ENCODE measurements at regions not wholly inside any gene's neighbourhood (a gene's known extent, or its start where the extent isn't known, plus 50 kb on each side); places are given as distances from the start of the nearest gene placed in this dataset.

GRCh38 chr1:5713101-5714010 lies 278.9 kb downstream of the NPHP4 start:
- no peak for DNase-seq (ENCODE audit: low read depth)

- no peak for DNase-seq (ENCODE audit: low read depth)
Measured at GRCh38 chr1:5711956-5712645, 280.1 kb downstream of the NPHP4 start.

DNA sequence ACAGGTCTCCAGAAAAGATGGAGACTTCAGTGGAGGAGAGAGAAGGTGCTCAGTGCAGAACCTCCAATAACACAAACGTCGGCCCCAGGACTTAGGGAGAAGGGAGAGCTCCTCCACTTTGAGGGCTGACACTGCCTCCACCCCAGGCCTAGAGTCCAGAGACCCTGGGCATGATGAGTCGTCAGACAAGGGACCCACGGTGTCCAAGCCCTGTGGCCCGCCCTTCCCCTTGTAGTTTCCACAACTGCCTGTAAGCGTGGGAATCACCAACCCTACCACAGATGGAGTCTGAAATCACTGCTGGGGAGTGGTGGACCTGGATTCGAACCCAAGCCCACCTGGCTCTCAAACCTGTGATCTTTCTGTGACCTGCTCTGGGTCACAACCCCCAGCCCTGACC lies 281.1 kb downstream of the NPHP4 start:
- no peak for DNase-seq (ENCODE audit: low read depth)

DNA sequence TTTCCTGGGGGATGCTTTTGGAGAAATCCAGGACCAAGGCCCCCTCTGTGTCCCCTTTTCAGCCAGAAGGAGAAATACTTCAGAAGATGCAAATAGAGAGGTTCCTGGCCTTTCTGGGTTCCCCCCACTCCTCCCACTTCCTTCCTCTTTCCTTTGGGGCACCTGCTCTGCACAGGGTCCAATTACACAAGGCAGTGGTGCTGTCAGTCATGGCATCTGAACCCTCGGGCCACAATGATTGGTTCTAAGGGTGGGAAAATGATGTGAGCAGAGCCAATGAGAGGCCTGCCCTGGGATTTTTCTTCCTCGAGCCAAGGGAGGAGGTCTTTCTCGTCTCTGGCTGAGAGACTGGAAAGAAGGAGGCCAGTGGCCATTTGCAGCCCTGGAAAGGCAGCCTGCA lies 282.2 kb downstream of the NPHP4 start:
- DNase-seq (ENCODE audit: low read depth), result no peak

- no peak for DNase-seq (ENCODE audit: low read depth)
Measured at GRCh38 chr1:5709461-5709975, 282.7 kb downstream of the NPHP4 start.

GRCh38 chr1:5708346-5709245 lies 283.6 kb downstream of the NPHP4 start:
- no peak for DNase-seq (ENCODE audit: low read depth)

DNA sequence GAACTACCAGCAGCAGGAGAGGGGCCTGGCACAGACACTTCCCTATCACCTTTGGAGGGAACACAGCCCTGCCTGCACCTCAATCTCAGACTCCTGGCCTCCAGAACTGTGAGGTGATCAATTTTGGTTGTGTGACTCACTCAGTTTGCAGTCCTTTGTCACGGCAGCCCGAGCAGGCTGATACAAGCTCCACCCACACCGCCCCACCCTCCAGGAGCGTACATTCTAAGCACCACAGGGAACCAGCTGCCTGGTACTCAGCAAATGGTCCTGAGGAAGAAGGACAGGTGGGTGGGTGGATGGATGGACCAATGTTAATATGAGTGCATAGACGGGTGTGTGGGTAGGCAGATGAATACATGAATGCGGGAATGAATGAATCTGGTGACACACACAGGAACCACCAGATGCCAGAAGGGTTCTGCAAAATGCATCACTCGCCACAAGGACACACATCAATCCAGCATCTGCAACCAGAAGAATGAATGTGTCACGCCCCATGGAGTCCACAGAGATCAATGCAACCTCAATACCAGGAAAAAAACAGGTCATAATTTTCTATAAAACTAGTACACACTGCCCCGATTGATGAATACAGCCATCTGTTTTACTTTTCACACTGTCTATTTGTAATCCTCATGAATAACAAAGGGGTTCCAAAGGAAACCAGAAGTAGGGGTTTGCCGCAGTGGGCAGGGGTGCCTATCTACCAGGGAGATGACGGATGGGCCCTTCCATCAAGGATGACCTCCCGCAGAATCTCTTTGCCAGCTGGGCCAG lies 284.5 kb downstream of the NPHP4 start:
- DNase-seq (ENCODE audit: low read depth), result no peak

DNA sequence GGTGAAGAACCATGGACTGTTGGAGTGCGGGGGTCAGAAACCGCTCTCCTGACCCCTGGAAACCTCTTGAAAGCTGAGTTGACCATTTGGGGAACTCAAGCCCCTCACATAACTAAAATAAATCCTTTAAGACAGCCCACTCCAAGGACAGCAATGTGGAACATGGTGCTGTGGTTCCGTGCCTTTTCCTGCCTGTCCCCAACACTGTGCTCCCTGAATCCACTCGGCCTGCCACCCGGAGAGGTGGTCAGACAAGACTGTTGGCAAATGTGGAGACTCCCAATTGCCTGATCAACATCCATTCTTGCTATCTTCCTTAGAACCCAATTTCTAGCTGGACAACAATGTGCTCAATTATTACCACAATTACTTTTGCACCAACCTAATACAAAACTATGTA lies 286.0 kb downstream of the NPHP4 start:
- DNase-seq (ENCODE audit: low read depth), result no peak

DNA sequence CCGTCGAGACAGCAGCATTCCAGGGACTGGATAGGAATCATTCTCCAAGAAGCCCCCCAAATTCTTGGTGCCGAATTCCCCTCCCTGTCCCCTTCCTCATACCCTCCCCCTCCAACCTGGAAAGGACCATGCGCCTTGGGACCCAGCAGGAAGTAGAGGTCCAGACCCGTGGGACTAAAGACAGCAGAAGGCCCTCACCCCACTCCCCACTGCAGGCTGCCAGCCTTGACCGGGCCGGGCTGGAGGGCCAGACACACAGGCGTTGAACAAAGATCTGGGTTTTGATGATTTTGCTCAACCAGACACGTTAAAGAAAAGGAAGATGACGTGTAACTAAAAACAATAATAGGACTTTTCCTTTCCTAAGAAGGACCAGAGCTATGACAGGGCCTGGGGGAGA lies 286.5 kb downstream of the NPHP4 start:
- DNase-seq (ENCODE audit: low read depth), result no peak

DNA sequence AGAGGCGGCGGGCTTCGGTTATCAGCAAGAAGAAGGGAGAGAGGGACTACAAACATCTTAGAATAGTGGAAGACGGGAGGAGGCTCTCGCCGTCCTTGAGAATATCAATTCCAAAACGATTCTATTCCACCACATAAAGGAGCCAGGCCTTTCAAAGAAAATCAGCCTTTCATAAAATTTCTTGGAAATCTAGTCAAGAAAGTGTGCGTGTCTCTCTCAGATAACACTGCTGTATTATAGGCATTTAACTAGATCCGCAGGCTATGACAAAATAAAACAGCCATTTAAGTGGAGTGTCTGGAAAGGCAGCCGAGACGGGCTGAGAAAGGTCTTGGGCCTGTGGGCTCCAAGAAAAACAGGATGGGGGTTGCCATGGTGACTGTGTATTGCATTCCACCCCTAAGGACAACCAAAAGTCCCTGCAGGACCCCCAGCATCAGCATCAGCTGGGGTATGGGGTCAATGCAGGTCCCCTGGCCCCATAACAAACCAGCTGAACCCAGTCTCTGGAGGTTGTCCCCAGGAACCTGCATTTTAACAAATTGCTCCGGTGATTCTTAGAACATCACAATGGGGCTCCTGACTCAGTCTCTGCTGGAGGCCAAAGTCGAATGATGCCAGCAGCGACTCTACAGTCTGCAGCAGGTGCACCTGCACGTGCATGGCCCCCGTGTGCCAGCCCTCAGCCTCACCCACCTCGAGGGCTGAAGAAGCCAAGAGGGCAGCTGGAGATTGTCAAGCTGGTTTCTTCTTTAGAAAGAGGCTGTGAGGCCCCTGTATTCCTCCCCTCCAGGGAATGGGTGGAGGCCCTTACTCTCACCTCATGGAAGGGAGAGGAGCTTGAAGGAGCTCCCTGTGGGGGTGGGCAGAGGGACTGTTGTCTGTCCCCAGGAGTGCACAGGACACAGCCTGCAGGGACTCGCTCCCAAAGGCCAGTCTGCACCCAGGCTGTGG lies 287.4 kb downstream of the NPHP4 start:
- DNase-seq (ENCODE audit: low read depth), result no peak

DNA sequence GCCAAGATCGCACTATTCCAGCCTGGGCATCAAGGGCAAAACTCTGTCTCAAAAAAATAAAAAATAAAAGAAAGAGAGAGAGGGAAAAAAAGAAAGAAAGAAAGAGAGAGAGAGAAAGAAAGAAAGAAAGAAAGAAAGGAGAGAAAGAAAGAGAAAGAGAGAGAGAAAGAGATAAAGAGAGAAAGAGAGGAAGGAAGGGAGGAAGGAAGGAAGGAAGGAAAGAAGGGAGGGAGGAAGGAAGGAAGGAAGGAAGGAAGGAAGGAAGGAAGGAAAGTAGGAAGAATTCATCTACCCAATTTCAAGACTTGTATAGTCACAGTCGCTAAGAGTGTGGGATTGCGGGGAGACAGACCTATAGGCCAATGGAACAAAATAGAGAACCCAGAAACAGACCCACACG lies 290.6 kb downstream of the NPHP4 start:
- no peak for DNase-seq (ENCODE audit: low read depth)

- no peak for DNase-seq (ENCODE audit: low read depth)
Measured at GRCh38 chr1:5693568-5693967, 298.7 kb downstream of the NPHP4 start.

DNA sequence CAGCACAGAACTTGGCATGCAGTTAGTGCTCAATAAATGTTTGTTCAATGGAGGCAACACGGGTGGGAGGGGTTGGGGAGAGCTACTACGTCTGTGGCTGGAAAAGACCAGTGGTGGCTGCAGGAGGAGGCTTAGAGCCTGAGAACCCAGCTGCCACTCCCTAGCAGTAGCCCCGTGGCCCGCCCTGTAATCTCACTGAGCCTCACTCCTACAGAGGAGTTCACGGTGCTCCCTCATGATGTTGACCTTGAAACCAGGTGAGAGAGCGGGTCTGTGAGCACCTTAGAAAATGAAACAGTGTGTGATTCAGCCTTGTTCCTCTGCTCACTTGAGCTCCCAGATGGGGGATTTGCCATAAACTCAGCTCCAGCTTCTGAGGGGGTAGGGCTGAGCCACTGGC lies 299.6 kb downstream of the NPHP4 start:
- no peak for DNase-seq (ENCODE audit: low read depth)

DNA sequence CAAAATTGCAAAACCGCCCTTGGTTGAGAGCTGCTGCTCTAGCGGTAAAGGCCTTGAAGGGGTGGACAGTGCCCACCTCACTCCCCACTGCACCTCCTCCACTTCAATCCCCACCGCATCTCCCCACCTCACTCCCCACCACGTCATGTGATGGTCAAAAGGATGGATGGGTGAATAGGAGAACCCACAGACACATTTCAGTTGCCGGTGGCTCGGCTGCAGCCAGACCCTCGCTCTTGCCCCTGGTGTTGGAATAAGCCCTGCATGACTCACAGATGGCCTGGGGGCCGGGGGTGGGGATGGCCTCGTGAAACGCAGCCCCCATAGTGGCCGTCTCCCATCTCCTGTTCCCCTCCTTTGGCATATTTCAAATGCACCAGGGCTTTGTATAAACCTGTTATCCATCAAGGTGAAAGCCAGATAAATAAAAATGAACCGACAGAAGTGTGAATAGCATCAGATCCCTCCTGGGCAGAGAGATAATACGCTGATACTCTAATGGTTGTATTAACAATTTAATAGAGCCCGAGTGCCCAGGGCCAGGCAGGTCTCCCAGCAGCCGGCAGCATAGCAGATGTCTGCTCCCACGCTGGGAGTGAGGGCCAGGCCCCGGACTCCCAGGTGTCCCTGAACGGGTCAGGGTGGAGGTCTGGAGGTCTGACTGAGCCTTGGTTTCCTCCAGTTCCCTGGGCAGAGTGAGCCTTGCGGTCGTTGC lies 300.3 kb downstream of the NPHP4 start:
- DNase-seq (ENCODE audit: low read depth), result no peak

DNA sequence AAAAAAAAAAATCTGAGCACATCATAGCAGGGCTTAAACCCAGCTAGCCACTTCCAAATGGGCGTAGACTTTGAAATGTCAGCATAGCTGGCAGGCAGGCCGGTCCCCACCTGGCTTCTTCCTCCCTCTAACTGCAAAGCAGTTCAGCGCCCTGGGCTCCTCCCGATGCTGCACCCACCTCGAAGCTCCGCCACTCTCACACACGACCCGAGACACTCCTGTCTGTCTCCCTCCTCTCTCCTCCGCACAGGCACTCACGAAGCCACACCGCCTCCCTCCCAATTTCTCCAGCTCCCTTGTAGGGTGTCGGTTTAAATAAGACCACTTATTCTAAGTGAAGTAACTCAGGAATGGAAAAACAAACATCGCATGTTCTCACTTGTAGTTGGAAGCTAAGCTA lies 301.3 kb downstream of the NPHP4 start:
- DNase-seq (ENCODE audit: low read depth), result no peak

GRCh38 chr1:5690291-5690690 lies 301.9 kb downstream of the NPHP4 start:
- DNase-seq (ENCODE audit: low read depth), result no peak

DNA sequence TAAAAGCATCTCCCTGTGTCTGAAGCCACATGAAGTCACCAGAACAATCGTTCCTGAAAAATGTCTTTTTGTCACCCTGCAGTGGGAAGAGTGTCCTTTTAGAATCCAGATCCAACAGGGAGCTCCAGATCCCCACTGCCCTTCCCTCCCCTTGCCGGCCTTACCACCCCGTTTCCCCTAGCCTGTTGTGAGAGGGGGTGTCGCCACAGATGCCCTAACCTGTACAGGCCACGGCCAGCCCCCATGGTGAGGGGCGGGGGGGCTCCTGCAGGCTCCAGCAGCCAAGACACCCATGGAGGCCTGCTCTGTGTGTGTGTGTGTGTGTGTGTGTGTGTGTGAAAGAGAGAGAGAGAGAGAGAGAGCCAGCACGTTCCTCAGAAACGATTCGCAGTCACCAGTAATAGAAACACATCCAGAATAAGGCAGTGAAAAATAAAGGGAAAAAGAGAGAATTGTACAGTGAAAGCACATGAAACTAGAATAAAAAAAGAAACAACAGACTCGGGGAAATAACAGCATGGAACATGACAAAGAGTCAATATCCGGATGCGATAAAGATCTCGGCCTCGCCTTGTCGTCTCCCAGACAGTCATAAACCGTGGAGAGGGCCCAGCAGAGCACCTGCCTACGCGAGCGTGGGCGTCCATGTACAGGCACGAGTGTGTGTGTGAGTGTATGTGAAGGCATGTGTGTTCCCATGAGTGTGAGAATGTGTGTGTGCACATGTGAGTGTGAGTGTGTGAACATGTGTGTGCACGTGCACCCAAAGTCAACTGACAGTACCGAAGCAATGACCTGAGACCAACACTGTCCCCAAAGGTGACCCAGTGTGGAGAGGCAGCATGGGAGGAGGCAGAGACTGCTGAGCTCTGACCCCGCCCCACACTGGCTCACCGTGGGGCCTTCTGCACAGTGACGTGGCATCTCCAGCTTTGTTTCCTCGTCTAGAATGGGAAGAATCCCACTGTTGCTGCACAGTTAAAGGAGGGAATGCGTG lies 303.8 kb downstream of the NPHP4 start:
- DNase-seq (ENCODE audit: low read depth), result no peak

Data from ELR (cell line).